ENCODE measurements at regions not wholly inside any gene's neighbourhood (a gene's known extent, or its start where the extent isn't known, plus 50 kb on each side); places are given as distances from the start of the nearest gene placed in this dataset.

GRCh38 chr16:60107871-60108270, 1373.8 kb upstream of the GOT2 start:
- Histone ChIP-seq H3K36me3 (no peaks in the 10 kb centered on the region), H3K27ac (no peak overlapping the region), H3K4me1 (no peaks in the 10 kb centered on the region), H3K9me3 (no peaks in the 10 kb centered on the region), H3K4me3 (no peak overlapping the region), H3K27me3 (no peaks in the 10 kb centered on the region)
- intact Hi-C loops (cut with DNase I; ENCODE audit: low total_unique reads), result no loop called here
- no peak for TF ChIP-seq POLR2A (IDR thresholded peaks at IDR 0.05)
- TF ChIP-seq, protein P1, sequence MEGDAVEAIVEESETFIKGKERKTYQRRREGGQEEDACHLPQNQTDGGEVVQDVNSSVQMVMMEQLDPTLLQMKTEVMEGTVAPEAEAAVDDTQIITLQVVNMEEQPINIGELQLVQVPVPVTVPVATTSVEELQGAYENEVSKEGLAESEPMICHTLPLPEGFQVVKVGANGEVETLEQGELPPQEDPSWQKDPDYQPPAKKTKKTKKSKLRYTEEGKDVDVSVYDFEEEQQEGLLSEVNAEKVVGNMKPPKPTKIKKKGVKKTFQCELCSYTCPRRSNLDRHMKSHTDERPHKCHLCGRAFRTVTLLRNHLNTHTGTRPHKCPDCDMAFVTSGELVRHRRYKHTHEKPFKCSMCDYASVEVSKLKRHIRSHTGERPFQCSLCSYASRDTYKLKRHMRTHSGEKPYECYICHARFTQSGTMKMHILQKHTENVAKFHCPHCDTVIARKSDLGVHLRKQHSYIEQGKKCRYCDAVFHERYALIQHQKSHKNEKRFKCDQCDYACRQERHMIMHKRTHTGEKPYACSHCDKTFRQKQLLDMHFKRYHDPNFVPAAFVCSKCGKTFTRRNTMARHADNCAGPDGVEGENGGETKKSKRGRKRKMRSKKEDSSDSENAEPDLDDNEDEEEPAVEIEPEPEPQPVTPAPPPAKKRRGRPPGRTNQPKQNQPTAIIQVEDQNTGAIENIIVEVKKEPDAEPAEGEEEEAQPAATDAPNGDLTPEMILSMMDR (IDR thresholded peaks at IDR 0.05), result no peak
- no peak for DNase-seq

GRCh38 chr16:60107437-60107836, 1373.3 kb upstream of the GOT2 start:
- TF ChIP-seq, protein P1 (IDR thresholded peaks at IDR 0.05), result no peak
- no peak for TF ChIP-seq POLR2A (IDR thresholded peaks at IDR 0.05)
- intact Hi-C loops (cut with DNase I; ENCODE audit: low total_unique reads), result no loop called here
- no peaks in the 10 kb centered on the region for H3K36me3 ChIP-seq

DNA sequence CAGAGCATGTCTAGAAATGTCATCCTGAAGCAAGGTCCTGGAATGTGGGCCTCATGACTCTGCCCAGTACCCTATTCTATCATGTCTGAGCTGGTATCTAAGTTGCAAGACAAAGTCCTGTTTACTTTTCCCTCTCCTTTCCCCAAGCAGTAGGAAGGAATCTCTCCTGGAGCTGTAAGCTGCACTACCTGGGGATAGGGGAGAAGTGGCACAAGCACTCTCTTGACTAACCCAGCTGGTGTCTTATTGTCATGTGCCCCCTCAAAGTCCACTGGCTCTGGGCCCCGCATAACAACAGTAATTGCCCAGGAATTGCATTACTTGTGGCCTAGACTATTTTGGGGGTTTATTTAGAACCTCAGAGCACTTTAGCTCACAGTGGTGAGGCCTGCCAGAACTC, 1366.3 kb upstream of the GOT2 start:
- DNase-seq, result no peak
- TF ChIP-seq, protein P1 (IDR thresholded peaks at IDR 0.05), result no peak
- TF ChIP-seq POLR2A (IDR thresholded peaks at IDR 0.05), result no peak
- Histone ChIP-seq H3K27ac (no peak overlapping the region), H3K4me1 (no peaks in the 10 kb centered on the region), H3K9me3 (no peaks in the 10 kb centered on the region), H3K36me3 (no peaks in the 10 kb centered on the region), H3K27me3 (no peaks in the 10 kb centered on the region), H3K4me3 (no peak overlapping the region)
- intact Hi-C loops (cut with DNase I; ENCODE audit: low total_unique reads), result no loop called here

More at GRCh38 chr16:60107437-60107836, 1373.3 kb upstream of the GOT2 start:
- Histone ChIP-seq H3K4me3 (no peak overlapping the region), H3K27me3 (no peaks in the 10 kb centered on the region), H3K9me3 (no peaks in the 10 kb centered on the region), H3K4me1 (no peaks in the 10 kb centered on the region), H3K27ac (no peak overlapping the region)
- no peak for DNase-seq

DNA sequence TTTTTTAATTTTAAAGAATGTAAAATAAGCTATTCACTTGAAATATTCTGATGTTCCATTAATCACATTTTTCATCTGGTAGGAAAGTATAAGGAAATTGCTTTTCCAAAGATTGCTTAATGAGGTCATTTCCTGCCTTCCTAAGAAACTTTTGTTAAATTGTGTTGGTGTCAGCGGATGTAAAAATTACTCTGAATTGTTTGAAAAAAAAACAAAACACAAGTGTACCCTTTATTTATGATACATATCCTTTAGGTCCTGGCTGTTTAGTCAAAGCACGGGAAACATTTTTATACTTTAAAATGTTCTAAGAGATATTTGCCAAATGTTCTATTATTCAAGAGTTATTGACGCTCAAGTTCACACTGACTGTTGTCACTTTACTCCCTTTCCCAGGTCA, 1357.4 kb upstream of the GOT2 start:
- no peaks in the 10 kb centered on the region for H3K9me3 ChIP-seq
- H3K27me3 ChIP-seq, result no peaks in the 10 kb centered on the region
- no peak overlapping the region for H3K4me3 ChIP-seq
- H3K4me1 ChIP-seq, result no peaks in the 10 kb centered on the region
- H3K36me3 ChIP-seq, result no peaks in the 10 kb centered on the region
- no peak for DNase-seq
- no peak overlapping the region for H3K27ac ChIP-seq
- no peak for TF ChIP-seq POLR2A (IDR thresholded peaks at IDR 0.05)
- TF ChIP-seq, protein P1 (IDR thresholded peaks at IDR 0.05), result no peak
- intact Hi-C loops (cut with DNase I; ENCODE audit: low total_unique reads), result no loop called here

GRCh38 chr16:60091071-60091470, 1357.0 kb upstream of the GOT2 start:
- Histone ChIP-seq H3K9me3 (no peaks in the 10 kb centered on the region), H3K4me1 (no peaks in the 10 kb centered on the region), H3K36me3 (no peaks in the 10 kb centered on the region), H3K27me3 (no peaks in the 10 kb centered on the region), H3K4me3 (no peak overlapping the region), H3K27ac (no peak overlapping the region)
- no peak for TF ChIP-seq POLR2A (IDR thresholded peaks at IDR 0.05)
- TF ChIP-seq, protein P1 (IDR thresholded peaks at IDR 0.05), result no peak
- no peak for DNase-seq
- intact Hi-C loops (cut with DNase I; ENCODE audit: low total_unique reads), result no loop called here

Data from uterus (tissue), 3 donors.